A673 (cell line): ENCODE measurements at regions not wholly inside any gene's neighbourhood (a gene's known extent, or its start where the extent isn't known, plus 50 kb on each side); places are given as distances from the start of the nearest gene placed in this dataset.

Experiments
- CTCF ChIP-seq: fragments of 300-800, 200-600 bp; sonication (generic); conservative IDR thresholded peaks from 2 replicates; pipeline ENCODE4 v1.5.1; 2017; ENCODE audit warnings: low read depth, mild to moderate bottlenecking, antibody characterized with exemption, low read length, moderate library complexity, mixed read lengths
- EZH2 ChIP-seq: fragments of 200-600 bp; sonication (generic); IDR thresholded peaks from 2 replicates; pipeline ENCODE4 v1.6.1; 2017; ENCODE audit warnings: borderline replicate concordance, low read depth, mild to moderate bottlenecking, mixed read lengths, antibody characterized with exemption, low read length; ENCODE audit not compliant: poor library complexity, severe bottlenecking

DNA sequence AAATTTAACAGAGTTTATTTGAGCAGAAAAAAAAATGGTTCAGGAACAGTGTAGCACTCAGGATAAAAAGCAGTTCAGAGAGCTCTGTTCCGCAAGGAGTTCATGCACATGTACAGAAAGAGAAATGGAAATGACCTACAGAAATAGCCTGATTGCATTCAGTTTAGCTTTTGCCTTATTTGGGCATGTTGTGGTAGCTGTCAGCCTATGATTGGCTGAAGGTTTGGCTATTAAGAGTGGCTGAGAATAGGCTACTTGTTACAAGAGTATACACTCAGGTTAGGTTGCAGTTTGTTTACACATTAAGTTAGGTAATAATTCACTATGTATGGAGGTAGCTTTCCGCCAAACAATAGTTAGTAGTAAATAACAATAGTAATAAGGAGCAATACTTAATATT, 511.0 kb upstream of the TMPRSS15 start:
- TF ChIP-seq CTCF = no peak
- TF ChIP-seq EZH2 = no peak
